HEK293T (cell line): ENCODE measurements at regions not wholly inside any gene's neighbourhood (a gene's known extent, or its start where the extent isn't known, plus 50 kb on each side); places are given as distances from the start of the nearest gene placed in this dataset.

Experiments
- BHLHE40 ChIP-seq: fragments of 450-650 bp; IDR thresholded peaks from 2 replicates; pipeline ENCODE4 v1.6.1; 2016; ENCODE audit warnings: mild to moderate bottlenecking, moderate library complexity, borderline replicate concordance
- LEF1 ChIP-seq: fragments of 450-650 bp; IDR thresholded peaks from 2 replicates; pipeline ENCODE4 v1.6.1; 2017; ENCODE audit warnings: mild to moderate bottlenecking, borderline replicate concordance
- SP1 ChIP-seq: fragments of 450-650 bp; IDR thresholded peaks from 2 replicates; pipeline ENCODE4 v1.6.1; 2017
- SUZ12 ChIP-seq: fragments of 450-650 bp; IDR thresholded peaks from 2 replicates; pipeline ENCODE4 v1.6.1; 2016; ENCODE audit warnings: mild to moderate bottlenecking
- TARDBP ChIP-seq: fragments of 450-650 bp; IDR thresholded peaks from 2 replicates; pipeline ENCODE4 v1.6.1; 2016

- TF ChIP-seq SUZ12 = no peak
- no peak for TF ChIP-seq LEF1
- no peak for TF ChIP-seq SP1
- no peak for TF ChIP-seq TARDBP
- no peak for TF ChIP-seq BHLHE40
Measured at GRCh38 chrX:69299285-69299684, 134.0 kb upstream of the PJA1 start.
